Cardiac fibroblast (primary cell): ENCODE measurements at regions not wholly inside any gene's neighbourhood (a gene's known extent, or its start where the extent isn't known, plus 50 kb on each side); places are given as distances from the start of the nearest gene placed in this dataset.

ENCODE experiments used
- DNase-seq, 2 donors: peaks; one replicate each; pipeline versions ENCODE4 v3.0.0 to v3.0.0-alpha.2; 2010; ENCODE audit warnings: low read depth in 2 of 2
- H3K4me3 ChIP-seq, 2 donors: replicated peaks in 1 of 2; 1 replicate in 1 of 2; 2 replicates in 1 of 2; pipeline ENCODE4 v1.5.1; 2011; ENCODE audit warnings: low read depth in 2 of 2, low read length in 2 of 2, mild to moderate bottlenecking in 2 of 2, moderate library complexity in 1 of 2
- CTCF ChIP-seq: IDR thresholded peaks from one replicate; pipeline ENCODE4 v1.5.1; 2011; ENCODE audit warnings: low read depth, mild to moderate bottlenecking, low read length, inconsistent platforms

- H3K4me3 ChIP-seq: no peak overlapping the region
- no peak for TF ChIP-seq CTCF
- no peak for DNase-seq
Measured at GRCh38 chr1:220347654-220348175, 75.5 kb upstream of the RAB3GAP2 start.

GRCh38 chr1:220344745-220345144 is 72.5 kb upstream of the RAB3GAP2 start:
- TF ChIP-seq CTCF: no peak
- no peak overlapping the region for H3K4me3 ChIP-seq
- no peak for DNase-seq

- H3K4me3 ChIP-seq: no peak overlapping the region
- TF ChIP-seq CTCF: no peak
- DNase-seq: no peak
Measured at GRCh38 chr1:220342853-220343252, 70.6 kb upstream of the RAB3GAP2 start.

- no peak for TF ChIP-seq CTCF
- DNase-seq: no peak
- H3K4me3 ChIP-seq: no peak overlapping the region
Measured at GRCh38 chr1:220341126-220341525, 68.9 kb upstream of the RAB3GAP2 start.

GRCh38 chr1:220339581-220339980 is 67.3 kb upstream of the RAB3GAP2 start:
- no peak overlapping the region for H3K4me3 ChIP-seq
- no peak for DNase-seq
- TF ChIP-seq CTCF: no peak

GRCh38 chr1:220338759-220339158 is 66.5 kb upstream of the RAB3GAP2 start:
- no peak for DNase-seq
- no peak for TF ChIP-seq CTCF
- H3K4me3 ChIP-seq: no peak overlapping the region

GRCh38 chr1:220336391-220337031 is 64.3 kb upstream of the RAB3GAP2 start:
- no peak overlapping the region for H3K4me3 ChIP-seq
- DNase-seq: no peak

More at GRCh38 chr1:220336391-220337031, 64.3 kb upstream of the RAB3GAP2 start:
- TF ChIP-seq CTCF: no peak
